SK-N-MC (cell line): ENCODE measurements at regions not wholly inside any gene's neighbourhood (a gene's known extent, or its start where the extent isn't known, plus 50 kb on each side); places are given as distances from the start of the nearest gene placed in this dataset.

Experiments used
- EZH2 ChIP-seq: fragments of 200-600 bp; sonication (generic); IDR thresholded peaks from one replicate; pipeline ENCODE4 v1.6.1; 2017; ENCODE audit warnings: antibody characterized with exemption
- POLR2AphosphoS5 ChIP-seq: IDR thresholded peaks from 2 replicates; pipeline ENCODE4 v1.6.1; 2012; ENCODE audit warnings: mild to moderate bottlenecking, low read depth, low read length, borderline replicate concordance

DNA sequence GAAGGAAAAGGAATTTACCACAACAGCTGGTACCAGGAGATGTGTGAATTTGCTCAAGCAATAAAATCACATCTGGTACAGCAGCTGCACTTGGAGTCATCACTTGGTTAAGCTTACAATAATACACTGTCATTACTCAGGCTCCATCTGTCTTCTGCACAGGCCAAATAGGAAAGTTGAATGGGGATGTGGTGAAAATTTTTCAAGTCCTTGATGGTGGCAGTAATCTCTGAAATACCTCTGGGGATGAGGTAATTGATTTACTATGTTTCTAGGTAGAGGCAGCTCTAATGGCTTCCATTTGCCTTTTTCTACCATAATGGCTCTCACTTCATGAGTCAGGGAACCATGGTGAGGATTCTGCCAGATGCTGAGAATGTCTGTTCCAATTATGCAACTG lies 206.8 kb upstream of the ATP10B start:
- TF ChIP-seq EZH2 = no peak
- TF ChIP-seq POLR2AphosphoS5 = no peak
